Neural cell (in vitro differentiated cells): ENCODE measurements at regions not wholly inside any gene's neighbourhood (a gene's known extent, or its start where the extent isn't known, plus 50 kb on each side); places are given as distances from the start of the nearest gene placed in this dataset.

Experiments
- H2AFZ ChIP-seq: fragments of 200-600, 300-800 bp; sonication (generic), shearing (Covaris generic); 2 replicates; pipeline ENCODE4 v1.6.0; 2014; ENCODE audit warnings: low read depth, mild to moderate bottlenecking, antibody characterized with exemption, low read length, moderate library complexity
- H3F3A ChIP-seq: fragments of 200-600 bp; shearing (Covaris generic); 2 replicates; pipeline ENCODE4 v1.6.1; 2016; ENCODE audit warnings: mild to moderate bottlenecking, moderate library complexity, mixed read lengths, antibody characterized with exemption, low read length; ENCODE audit not compliant: insufficient read depth, poor library complexity, severe bottlenecking
- H3K27ac ChIP-seq: fragments of 200-600, 300-800 bp; sonication (generic), shearing (Covaris generic); 2 replicates; pipeline ENCODE4 v1.5.1; 2014; ENCODE audit warnings: mild to moderate bottlenecking, low read length, moderate library complexity
- H3K27me3 ChIP-seq: fragments of 300-800, 200-600 bp; sonication (generic), shearing (Covaris generic); 2 replicates; pipeline ENCODE4 v1.6.0; 2014; ENCODE audit warnings: mild to moderate bottlenecking, low read depth, low read length, moderate library complexity; ENCODE audit not compliant: insufficient read depth
- H3K36me3 ChIP-seq: fragments of 300-800, 200-600 bp; sonication (generic), shearing (Covaris generic); 2 replicates; pipeline ENCODE4 v1.5.1; 2014; ENCODE audit warnings: mild to moderate bottlenecking, antibody characterized with exemption, low read length, moderate library complexity; ENCODE audit not compliant: insufficient read depth
- H3K4me2 ChIP-seq: fragments of 300-800, 200-600 bp; sonication (generic), shearing (Covaris generic); 2 replicates; pipeline ENCODE4 v1.6.0; 2014; ENCODE audit warnings: mild to moderate bottlenecking, low read length
- H3K4me3 ChIP-seq: fragments of 300-800, 200-600 bp; sonication (generic), shearing (Covaris generic); 2 replicates; pipeline ENCODE4 v1.5.1; 2014; ENCODE audit warnings: mild to moderate bottlenecking, low read length, moderate library complexity
- H3K79me2 ChIP-seq: fragments of 200-600 bp; shearing (Covaris generic); replicated peaks from 2 replicates; pipeline ENCODE4 v1.6.0; 2014; ENCODE audit warnings: mild to moderate bottlenecking, low read length, moderate library complexity; ENCODE audit not compliant: insufficient read depth
- H3K9ac ChIP-seq: fragments of 300-800, 200-600 bp; sonication (generic), shearing (Covaris generic); 2 replicates; pipeline ENCODE4 v1.6.1; 2016; ENCODE audit warnings: mild to moderate bottlenecking, low read length, mixed read lengths
- H3K9me2 ChIP-seq: fragments of 200-600 bp; shearing (Covaris generic); 2 replicates; pipeline ENCODE4 v1.6.1; 2016; ENCODE audit warnings: mild to moderate bottlenecking, low read length, mixed read lengths; ENCODE audit not compliant: insufficient read depth
- H3K9me3 ChIP-seq: fragments of 200-600, 300-800 bp; sonication (generic), shearing (Covaris generic); 2 replicates; pipeline ENCODE4 v1.6.1; 2016; ENCODE audit warnings: mild to moderate bottlenecking, mixed run types, low read length, moderate library complexity, mixed read lengths
- H4K20me1 ChIP-seq: fragments of 200-600 bp; shearing (Covaris generic); 2 replicates; pipeline ENCODE4 v1.6.1; 2016; ENCODE audit warnings: mild to moderate bottlenecking, mixed run types; ENCODE audit not compliant: insufficient read depth
- CTCF ChIP-seq: fragments of 450-650 bp; IDR thresholded peaks from 2 replicates; pipeline ENCODE4 v1.5.1; 2014; ENCODE audit warnings: antibody characterized with exemption, mild to moderate bottlenecking, moderate library complexity; ENCODE audit not compliant: poor library complexity, severe bottlenecking
- EP300 ChIP-seq: fragments of 450-650 bp; conservative IDR thresholded peaks from 2 replicates; pipeline ENCODE4 v1.6.1; 2014; ENCODE audit warnings: antibody characterized with exemption, mild to moderate bottlenecking, moderate library complexity; ENCODE audit not compliant: poor library complexity, severe bottlenecking
- EZH2 ChIP-seq: fragments of 200-600, 300-800 bp; shearing (Covaris generic), sonication (generic); IDR thresholded peaks from 2 replicates; pipeline ENCODE4 v1.6.1; 2014; ENCODE audit warnings: antibody characterized with exemption, low read length, borderline replicate concordance, mild to moderate bottlenecking; ENCODE audit not compliant: insufficient read depth, poor library complexity, severe bottlenecking
- MXI1 ChIP-seq: fragments of 450-650 bp; conservative IDR thresholded peaks from 2 replicates; pipeline ENCODE4 v1.6.1; 2014; ENCODE audit warnings: antibody characterized with exemption, mild to moderate bottlenecking; ENCODE audit not compliant: poor library complexity, severe bottlenecking
- POLR2AphosphoS5 ChIP-seq: IDR thresholded peaks from 2 replicates; pipeline ENCODE4 v1.6.1; 2012
- RAD21 ChIP-seq: fragments of 450-650 bp; conservative IDR thresholded peaks from 2 replicates; pipeline ENCODE4 v1.6.1; 2014; ENCODE audit warnings: antibody characterized with exemption, mild to moderate bottlenecking, moderate library complexity
- REST ChIP-seq: IDR thresholded peaks from 2 replicates; pipeline ENCODE4 v1.6.1; 2012; ENCODE audit warnings: borderline replicate concordance
- SMC3 ChIP-seq: fragments of 450-650 bp; conservative IDR thresholded peaks from 2 replicates; pipeline ENCODE4 v1.6.1; 2014; ENCODE audit warnings: antibody characterized with exemption, mild to moderate bottlenecking, moderate library complexity; ENCODE audit not compliant: poor library complexity
- TAF1 ChIP-seq: IDR thresholded peaks from 2 replicates; pipeline ENCODE4 v1.6.1; 2012; ENCODE audit warnings: low read depth

- Histone ChIP-seq H3K9me3 (no peaks in the 10 kb centered on the region), H3K4me2 (no peak overlapping the region), H2AFZ (no peak overlapping the region), H3K9ac (no peak overlapping the region), H3K27ac (no peak overlapping the region), H3F3A (no peaks in the 10 kb centered on the region), H3K36me3 (no peaks in the 10 kb centered on the region), H4K20me1 (no peaks in the 10 kb centered on the region), H3K79me2 (no peaks in the 10 kb centered on the region), H3K9me2 (no peaks in the 10 kb centered on the region), H3K4me3 (no peak overlapping the region), H3K27me3 (no peaks in the 10 kb centered on the region)
- TF ChIP-seq EP300 (no peak), RAD21 (peak; percentile 44)
Observed at GRCh38 chr1:194870860-194871259, 1684.4 kb upstream of the B3GALT2 start.

- no peak overlapping the region for H3K4me3 ChIP-seq
- no peak for TF ChIP-seq REST
- no peak for TF ChIP-seq CTCF
- TF ChIP-seq EP300: no peak
- no peak for TF ChIP-seq POLR2AphosphoS5
- TF ChIP-seq SMC3: no peak
- no peak for TF ChIP-seq TAF1
- TF ChIP-seq RAD21: no peak
- TF ChIP-seq EZH2: no peak
- no peaks in the 10 kb centered on the region for H3K27me3 ChIP-seq
- H3K27ac ChIP-seq: no peak overlapping the region
- no peak overlapping the region for H2AFZ ChIP-seq
- H3K9me2 ChIP-seq: no peaks in the 10 kb centered on the region
- no peaks in the 10 kb centered on the region for H3F3A ChIP-seq
- H3K36me3 ChIP-seq: no peaks in the 10 kb centered on the region
- H3K4me2 ChIP-seq: no peak overlapping the region
- H3K9ac ChIP-seq: no peak overlapping the region
- H3K9me3 ChIP-seq: no peaks in the 10 kb centered on the region
- no peaks in the 10 kb centered on the region for H3K79me2 ChIP-seq
- H4K20me1 ChIP-seq: no peaks in the 10 kb centered on the region
Observed at GRCh38 chr1:194866153-194866552, 1679.7 kb upstream of the B3GALT2 start.

GRCh38 chr1:194865383-194865782 lies 1679.0 kb upstream of the B3GALT2 start:
- Histone ChIP-seq H3K36me3 (no peaks in the 10 kb centered on the region), H2AFZ (no peak overlapping the region), H3K9me2 (no peaks in the 10 kb centered on the region), H3K4me2 (no peak overlapping the region), H3K9me3 (no peaks in the 10 kb centered on the region), H4K20me1 (no peaks in the 10 kb centered on the region), H3K9ac (no peak overlapping the region), H3F3A (no peaks in the 10 kb centered on the region), H3K4me3 (no peak overlapping the region), H3K27ac (no peak overlapping the region), H3K79me2 (no peaks in the 10 kb centered on the region), H3K27me3 (no peaks in the 10 kb centered on the region)
- TF ChIP-seq EZH2 (no peak), SMC3 (no peak), RAD21 (no peak), REST (no peak), EP300 (no peak), CTCF (no peak), MXI1 (no peak), POLR2AphosphoS5 (no peak), TAF1 (no peak)
